ENCODE measurements at regions not wholly inside any gene's neighbourhood (a gene's known extent, or its start where the extent isn't known, plus 50 kb on each side); places are given as distances from the start of the nearest gene placed in this dataset.

- DNase-seq (ENCODE audit: low read depth) = no peak
- no peak for TF ChIP-seq CTCF (IDR thresholded peaks at IDR 0.05; ENCODE audit: insufficient read depth, low read depth, low read length)
- H3K4me3 ChIP-seq (ENCODE audit: low read depth, low read length) = no peak overlapping the region
Observed at GRCh38 chr7:34491899-34492298, 166.1 kb upstream of the NPSR1 start.

- no peak for DNase-seq (ENCODE audit: low read depth)
Observed at GRCh38 chr7:34493752-34494151, 164.3 kb upstream of the NPSR1 start.

GRCh38 chr7:34497153-34497777, 160.8 kb upstream of the NPSR1 start:
- TF ChIP-seq CTCF (IDR thresholded peaks at IDR 0.05; ENCODE audit: insufficient read depth, low read depth, low read length) = no peak
- DNase-seq (ENCODE audit: low read depth) = no peak
- H3K4me3 ChIP-seq (ENCODE audit: low read depth, low read length) = no peak overlapping the region

More at GRCh38 chr7:34493752-34494151, 164.3 kb upstream of the NPSR1 start:
- H3K4me3 ChIP-seq (ENCODE audit: low read depth, low read length) = no peak overlapping the region
- no peak for TF ChIP-seq CTCF (IDR thresholded peaks at IDR 0.05; ENCODE audit: insufficient read depth, low read depth, low read length)

GRCh38 chr7:34501156-34501555, 156.9 kb upstream of the NPSR1 start:
- TF ChIP-seq CTCF (IDR thresholded peaks at IDR 0.05; ENCODE audit: insufficient read depth, low read depth, low read length) = no peak
- no peak overlapping the region for H3K4me3 ChIP-seq (ENCODE audit: low read depth, low read length)

GRCh38 chr7:34507191-34507590, 150.8 kb upstream of the NPSR1 start:
- no peak for DNase-seq (ENCODE audit: low read depth)
- TF ChIP-seq CTCF (IDR thresholded peaks at IDR 0.05; ENCODE audit: insufficient read depth, low read depth, low read length) = no peak
- H3K4me3 ChIP-seq (ENCODE audit: low read depth, low read length) = no peak overlapping the region

More at GRCh38 chr7:34501156-34501555, 156.9 kb upstream of the NPSR1 start:
- no peak for DNase-seq (ENCODE audit: low read depth)

GRCh38 chr7:34523226-34523918, 134.6 kb upstream of the NPSR1 start:
- TF ChIP-seq CTCF (IDR thresholded peaks at IDR 0.05; ENCODE audit: insufficient read depth, low read depth, low read length) = no peak
- DNase-seq (ENCODE audit: low read depth) = no peak
- H3K4me3 ChIP-seq (ENCODE audit: low read depth, low read length) = no peak overlapping the region
